ENCODE measurements at regions not wholly inside any gene's neighbourhood (a gene's known extent, or its start where the extent isn't known, plus 50 kb on each side); places are given as distances from the start of the nearest gene placed in this dataset.

DNA sequence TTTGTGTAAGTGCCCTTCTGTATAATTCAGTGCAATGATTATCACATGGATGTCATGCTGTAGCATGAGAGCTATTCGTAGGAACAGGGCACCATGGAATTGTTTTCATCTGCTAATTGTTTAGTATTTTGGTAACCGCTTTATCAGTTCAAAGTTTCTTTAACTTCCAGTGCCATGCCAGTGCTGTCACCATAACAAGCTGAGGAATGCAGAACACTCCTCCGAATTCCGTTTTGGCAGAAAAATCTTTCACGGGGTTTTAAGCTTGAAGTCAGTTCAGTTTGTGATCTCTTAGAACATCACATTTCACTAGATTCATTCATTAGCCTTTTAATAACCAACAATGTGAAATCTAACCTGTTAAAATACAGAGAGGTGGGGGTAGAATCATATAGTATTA is 117.2 kb upstream of the SEMA3C start:
- TF ChIP-seq REST (IDR thresholded peaks at IDR 0.05; ENCODE audit: insufficient read depth in 1 of 2, low read depth in 2 of 2, low read length in 2 of 2) (no peak), POLR2AphosphoS5 (IDR thresholded peaks at IDR 0.05; ENCODE audit: low read depth, low read length) (no peak), TAF1 (IDR thresholded peaks at IDR 0.05; ENCODE audit: borderline replicate concordance, insufficient read depth, low read length) (no peak), FOXP2 (optimal IDR thresholded peaks at IDR 0.05; ENCODE audit: borderline replicate concordance, extremely low read depth, extremely low read length, insufficient read depth) (no peak), SIN3A (IDR thresholded peaks at IDR 0.05; ENCODE audit: borderline replicate concordance, insufficient read depth, low read length) (no peak)

Measured in PFSK-1 (cell line).